ENCODE measurements at regions not wholly inside any gene's neighbourhood (a gene's known extent, or its start where the extent isn't known, plus 50 kb on each side); places are given as distances from the start of the nearest gene placed in this dataset.
A peak's percentile ranks its signal among the peaks of the same experiment; 100 is the strongest.
"Not testable (repeated sequence)": the region's sequence is repeated elsewhere in the genome, so short reads cannot be mapped to it uniquely, and the experiment has no call there.

DNA sequence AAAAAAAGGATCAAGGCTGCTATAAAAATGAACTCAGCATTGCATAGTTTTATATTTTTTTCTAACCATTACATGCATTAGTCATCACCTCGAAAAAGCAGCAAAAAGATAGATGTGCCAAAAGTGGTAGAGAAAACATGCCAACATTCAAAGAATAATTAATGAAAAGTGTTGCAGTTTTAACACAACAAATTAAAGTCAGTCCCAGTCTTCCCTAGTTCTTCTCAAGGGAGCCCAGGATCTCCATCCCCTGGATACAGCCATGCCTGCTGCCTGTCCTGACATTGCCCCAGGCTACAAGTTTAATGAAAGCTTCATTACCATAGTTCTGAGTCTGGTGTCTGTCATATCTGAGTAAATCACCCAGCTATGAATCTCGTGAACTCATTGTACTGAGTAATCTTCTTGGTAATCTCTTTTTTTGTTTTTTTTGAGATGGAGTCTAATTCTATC, 116.6 kb upstream of the KLF12 start:
- Histone ChIP-seq H3K9me3 (no peaks in the 10 kb centered on the region), H3K36me3 (no peaks in the 10 kb centered on the region), H3K4me3 (no peak overlapping the region), H3K27me3 (no peaks in the 10 kb centered on the region), H3K27ac (no peak overlapping the region), H3K4me1 (no peaks in the 10 kb centered on the region)
- no peak for DNase-seq
- intact Hi-C loops (cut with DNase I) = no loop called here
- 91% methylated on average over 2 of the region's 2 CpGs for WGBS (ENCODE audit: insufficient coverage, low coverage, low lambda C conversion rate, missing lambda C conversion rate)
- TF ChIP-seq POLR2A (IDR thresholded peaks at IDR 0.05) = no peak
- TF ChIP-seq CTCF (IDR thresholded peaks at IDR 0.05) = no peak
- no peak for ATAC-seq

DNA sequence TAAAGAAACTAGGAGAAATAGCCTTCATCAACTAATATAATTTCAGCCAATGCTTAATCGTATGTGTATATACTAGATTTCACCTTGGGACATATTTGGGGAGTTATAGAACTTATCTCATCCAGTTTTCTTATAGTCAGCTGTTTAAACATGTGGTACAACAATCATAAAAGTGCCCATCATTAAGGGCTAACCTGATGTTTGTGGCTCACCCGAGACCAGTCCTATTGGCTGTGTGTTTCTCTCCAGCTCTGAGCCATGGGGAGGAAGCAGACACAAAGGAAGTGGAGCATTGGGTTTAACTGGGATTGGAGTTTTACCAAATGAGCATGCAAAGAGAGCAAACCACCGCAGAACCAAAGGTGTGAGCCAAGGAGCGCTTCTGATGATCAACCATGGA, 114.3 kb upstream of the KLF12 start:
- H3K4me3 ChIP-seq = no peak overlapping the region
- H3K27ac ChIP-seq = no peak overlapping the region
- WGBS (ENCODE audit: insufficient coverage, low coverage, low lambda C conversion rate, missing lambda C conversion rate) = 95% methylated on average over 4 of the region's 4 CpGs
- no peaks in the 10 kb centered on the region for H3K27me3 ChIP-seq
- no peaks in the 10 kb centered on the region for H3K9me3 ChIP-seq
- no peak for ATAC-seq
- intact Hi-C loops (cut with DNase I) = no loop called here
- no peak for TF ChIP-seq POLR2A (IDR thresholded peaks at IDR 0.05)
- TF ChIP-seq CTCF (IDR thresholded peaks at IDR 0.05) = no peak
- no peaks in the 10 kb centered on the region for H3K36me3 ChIP-seq
- DNase-seq = no peak
- no peaks in the 10 kb centered on the region for H3K4me1 ChIP-seq

DNA sequence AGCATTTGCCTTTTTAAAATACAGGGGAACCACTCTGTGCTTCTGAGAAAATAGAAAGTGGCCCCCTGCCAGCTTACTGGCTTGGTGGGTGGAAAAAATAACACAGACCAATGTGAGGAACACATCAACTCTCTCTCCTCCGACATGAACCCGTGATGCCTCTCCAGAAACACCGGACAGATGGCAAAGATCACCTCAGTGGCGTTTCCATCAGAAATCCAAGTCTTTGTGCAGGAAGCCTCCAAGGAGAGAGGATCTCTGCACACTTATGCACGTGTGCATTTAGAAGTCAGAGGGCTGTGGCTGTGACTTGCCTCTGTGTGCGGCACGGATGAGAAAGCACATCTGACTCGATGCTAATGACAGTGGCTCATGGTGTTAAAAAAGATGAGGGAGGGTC, 112.3 kb upstream of the KLF12 start:
- WGBS (ENCODE audit: insufficient coverage, low coverage, low lambda C conversion rate, missing lambda C conversion rate) = 66% methylated on average over 8 of the region's 8 CpGs
- Histone ChIP-seq H3K27ac (no peak overlapping the region), H3K27me3 (no peaks in the 10 kb centered on the region), H3K4me3 (no peak overlapping the region), H3K9me3 (no peaks in the 10 kb centered on the region), H3K4me1 (no peaks in the 10 kb centered on the region), H3K36me3 (no peaks in the 10 kb centered on the region)
- TF ChIP-seq CTCF (IDR thresholded peaks at IDR 0.05) (no peak), POLR2A (IDR thresholded peaks at IDR 0.05) (no peak)
- DNase-seq (no peak), ATAC-seq (no peak)
- intact Hi-C loops (cut with DNase I) = no loop called here

DNA sequence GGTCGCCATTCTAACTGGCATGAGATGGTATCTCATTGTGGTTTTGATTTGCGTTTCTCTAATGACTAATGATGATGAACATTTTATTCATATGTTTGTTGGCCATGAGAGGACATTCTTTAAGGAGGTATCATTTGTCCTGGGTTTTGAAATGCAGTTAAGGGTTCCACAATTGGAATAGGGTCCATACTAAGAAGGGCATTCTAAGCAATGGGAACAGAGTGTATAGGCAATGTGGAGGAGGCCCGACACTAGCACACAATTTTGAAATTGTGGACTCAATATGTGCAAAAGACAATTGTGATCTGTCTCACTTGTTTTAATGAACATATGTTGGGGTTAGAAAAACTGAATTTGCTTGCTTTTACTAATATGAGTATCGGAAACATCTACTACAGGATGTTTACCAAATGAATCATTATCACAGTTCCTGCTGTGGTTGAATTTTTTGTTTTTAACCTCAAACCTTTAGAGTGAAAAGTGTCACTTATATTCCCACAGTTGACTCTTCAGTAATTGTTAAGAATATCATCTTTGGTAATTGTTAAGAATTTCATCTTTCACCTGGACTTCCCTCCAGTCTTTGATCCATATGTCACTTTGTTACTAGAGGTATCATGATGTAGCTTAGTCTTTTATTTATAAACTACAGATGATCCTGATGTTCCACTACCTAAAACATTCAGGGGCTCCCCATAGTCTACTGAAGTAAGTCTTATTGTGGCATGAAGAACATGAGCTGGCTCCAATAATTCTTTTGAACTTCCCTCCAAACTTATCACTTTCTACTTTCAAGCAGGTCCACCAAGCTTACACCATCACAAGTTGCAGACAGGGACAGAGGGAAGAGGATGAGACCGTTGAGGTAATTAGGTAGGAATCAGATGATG, 109.7 kb upstream of the KLF12 start:
- 78% methylated on average over 5 of the region's 5 CpGs for WGBS (ENCODE audit: insufficient coverage, low coverage, low lambda C conversion rate, missing lambda C conversion rate)
- DNase-seq (no peak), ATAC-seq (peak in 1 of 4 donors; percentile 22)
- no peak overlapping the region for H3K4me3 ChIP-seq
- no peaks in the 10 kb centered on the region for H3K9me3 ChIP-seq
- no peaks in the 10 kb centered on the region for H3K36me3 ChIP-seq
- H3K27ac ChIP-seq = no peak overlapping the region
- no peaks in the 10 kb centered on the region for H3K4me1 ChIP-seq
- intact Hi-C loops (cut with DNase I) = no loop called here
- H3K27me3 ChIP-seq = no peaks in the 10 kb centered on the region
- TF ChIP-seq POLR2A (IDR thresholded peaks at IDR 0.05) = no peak
- TF ChIP-seq CTCF (IDR thresholded peaks at IDR 0.05) = no peak

DNA sequence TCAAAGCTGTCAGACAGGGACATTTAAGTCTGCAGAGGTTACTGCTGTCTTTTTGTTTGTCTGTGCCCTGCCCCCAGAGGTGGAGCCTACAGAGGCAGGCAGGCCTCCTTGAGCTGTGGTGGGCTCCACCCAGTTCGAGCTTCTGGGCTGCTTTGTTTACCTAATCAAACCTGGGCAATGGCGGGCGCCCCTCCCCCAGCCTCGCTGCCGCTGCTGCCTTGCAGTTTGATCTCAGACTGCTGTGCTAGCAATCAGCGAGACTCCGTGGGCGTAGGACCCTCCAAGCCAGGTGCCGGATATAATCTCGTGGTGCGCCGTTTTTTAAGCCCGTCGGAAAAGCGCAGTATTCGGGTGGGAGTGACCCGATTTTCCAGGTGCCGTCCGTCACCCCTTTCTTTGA, 107.1 kb upstream of the KLF12 start:
- H3K36me3 ChIP-seq; H3K9me3 ChIP-seq; H3K4me3 ChIP-seq; H3K27me3 ChIP-seq; intact Hi-C loops (cut with DNase I); H3K4me1 ChIP-seq; ATAC-seq; DNase-seq; H3K27ac ChIP-seq: not testable (repeated sequence)
- 83% methylated on average over 1 of the region's 19 CpGs for WGBS (ENCODE audit: insufficient coverage, low coverage, low lambda C conversion rate, missing lambda C conversion rate)
